IPS-NIHi11 (cell line): ENCODE measurements at regions not wholly inside any gene's neighbourhood (a gene's known extent, or its start where the extent isn't known, plus 50 kb on each side); places are given as distances from the start of the nearest gene placed in this dataset.

Source experiments
- DNase-seq: peaks from one replicate; pipeline ENCODE4 v3.0.0; 2012; ENCODE audit warnings: mixed read lengths, low spot score

DNA sequence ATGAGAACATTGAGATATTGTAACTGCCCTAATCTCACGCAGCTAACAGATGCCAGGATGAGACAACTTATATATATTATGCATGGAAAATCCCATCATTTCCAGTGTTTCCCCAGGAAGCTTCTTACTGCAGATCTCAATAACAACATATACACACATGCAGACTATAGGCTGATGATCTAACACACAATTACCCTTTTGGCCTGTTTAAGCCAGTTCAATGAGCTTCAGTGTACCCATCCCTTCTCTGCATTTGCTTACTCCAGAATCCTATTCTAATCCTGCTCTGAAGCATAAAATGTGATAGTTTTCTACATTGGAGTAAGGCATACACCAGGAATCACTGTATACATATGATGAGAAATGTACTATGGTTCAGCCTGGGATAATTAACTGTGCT, 489.4 kb downstream of the SUCLA2 start:
- no peak for DNase-seq

DNA sequence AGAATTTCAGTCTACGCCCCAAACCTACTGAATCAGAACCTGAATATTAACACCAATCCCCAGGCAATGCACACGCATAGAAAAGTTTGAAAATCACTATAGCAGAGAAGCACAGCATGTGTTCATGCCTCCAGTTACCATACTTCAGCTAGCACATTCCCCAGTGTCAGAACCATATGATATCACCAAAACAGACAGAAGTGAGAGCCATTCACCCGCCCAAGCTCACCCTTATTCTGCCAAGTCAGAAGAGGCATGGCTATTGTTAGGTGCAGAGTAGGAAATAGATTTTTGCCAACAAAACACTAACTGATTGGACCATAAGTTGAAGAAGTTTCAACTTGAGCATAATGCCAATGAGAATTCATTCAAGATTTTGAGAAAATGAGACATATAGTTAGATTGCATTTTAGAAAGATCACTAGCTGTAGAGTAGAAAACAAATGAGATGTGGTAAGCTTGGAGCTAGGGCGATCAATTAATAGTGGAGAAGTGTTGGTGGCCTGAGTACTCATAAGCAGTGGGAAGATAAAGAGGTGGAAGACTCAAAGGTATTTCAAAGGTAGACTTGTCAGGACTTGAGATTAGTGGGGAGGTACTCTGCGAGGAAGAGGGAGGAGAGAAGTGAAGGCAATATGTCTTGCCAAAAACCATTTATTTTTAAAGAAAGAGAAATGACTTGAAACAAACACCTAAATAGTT, 492.4 kb downstream of the SUCLA2 start:
- no peak for DNase-seq

DNA sequence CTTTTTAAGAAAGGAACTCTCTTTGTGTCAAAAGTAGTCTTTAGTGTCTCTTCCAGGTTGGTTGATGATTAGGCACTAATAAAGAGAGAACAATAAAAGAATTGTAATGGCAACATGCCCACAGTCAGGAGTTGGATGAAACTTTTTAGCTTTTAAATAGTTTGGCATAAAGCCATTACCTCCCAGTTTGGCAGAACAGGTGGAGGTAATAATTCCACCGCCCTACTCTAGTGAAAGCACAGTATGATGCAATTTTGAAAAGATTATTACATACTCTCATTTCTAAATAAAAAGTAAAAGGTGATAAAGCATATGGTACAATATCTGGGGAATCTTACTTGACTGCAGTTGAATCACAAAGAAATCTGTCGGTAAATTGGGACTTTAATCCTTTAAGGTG, 497.6 kb downstream of the SUCLA2 start:
- no peak for DNase-seq

GRCh38 chr13:47502166-47502565, 498.9 kb downstream of the SUCLA2 start:
- DNase-seq: no peak

DNA sequence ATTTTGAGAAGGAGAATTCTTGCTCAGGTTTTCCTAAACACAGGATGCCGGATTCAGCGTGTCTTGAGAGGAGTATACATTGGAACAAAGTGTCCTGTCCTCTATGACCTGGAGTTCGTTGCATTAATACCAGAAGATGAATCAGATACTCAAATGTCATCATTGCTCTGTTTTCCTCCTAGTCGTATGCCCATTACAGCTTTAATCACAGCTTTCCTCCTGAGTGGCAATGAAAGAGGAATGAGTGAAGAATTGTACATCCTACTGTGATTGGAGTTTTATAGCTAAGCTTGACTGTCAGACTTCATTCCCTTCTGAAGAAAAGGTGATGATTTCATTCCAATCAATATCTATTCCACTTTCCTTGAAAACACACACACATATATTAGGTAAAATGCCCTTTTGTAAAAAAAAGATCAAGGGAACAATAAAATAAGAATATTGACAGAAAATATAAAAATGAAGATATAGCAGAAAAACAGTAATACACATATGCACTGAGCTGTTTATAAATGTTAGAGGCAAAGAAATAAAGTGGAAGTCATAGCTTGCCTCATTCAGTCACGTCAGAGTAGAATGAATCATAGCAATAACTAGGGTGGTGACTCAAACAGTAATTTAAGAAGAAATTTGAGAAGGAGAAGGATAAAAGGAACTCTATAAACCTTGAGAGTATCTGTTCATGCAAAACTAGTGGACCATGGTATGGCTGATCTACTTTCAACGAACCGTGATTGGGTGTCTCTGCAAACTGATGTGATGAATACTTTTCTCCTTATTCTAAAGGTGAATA, 501.5 kb downstream of the SUCLA2 start:
- DNase-seq: no peak

GRCh38 chr13:47484548-47484947, 516.5 kb downstream of the SUCLA2 start:
- no peak for DNase-seq

- no peak for DNase-seq
Measured at GRCh38 chr13:47481536-47481935, 519.5 kb downstream of the SUCLA2 start.

GRCh38 chr13:47480951-47481350, 520.1 kb downstream of the SUCLA2 start:
- no peak for DNase-seq

GRCh38 chr13:47480121-47480520, 521.0 kb downstream of the SUCLA2 start:
- no peak for DNase-seq

GRCh38 chr13:47478985-47479384, 522.1 kb downstream of the SUCLA2 start:
- no peak for DNase-seq

- DNase-seq: no peak
Measured at GRCh38 chr13:47475441-47475948, 525.6 kb downstream of the SUCLA2 start.

- no peak for DNase-seq
Measured at GRCh38 chr13:47474839-47475238, 526.2 kb downstream of the SUCLA2 start.

GRCh38 chr13:47474326-47474725, 526.7 kb downstream of the SUCLA2 start:
- DNase-seq: no peak

- DNase-seq: peak; percentile 26
Measured at GRCh38 chr13:47472516-47472915, 528.6 kb downstream of the SUCLA2 start.

GRCh38 chr13:47463726-47464125, 537.3 kb downstream of the SUCLA2 start:
- DNase-seq: no peak

DNA sequence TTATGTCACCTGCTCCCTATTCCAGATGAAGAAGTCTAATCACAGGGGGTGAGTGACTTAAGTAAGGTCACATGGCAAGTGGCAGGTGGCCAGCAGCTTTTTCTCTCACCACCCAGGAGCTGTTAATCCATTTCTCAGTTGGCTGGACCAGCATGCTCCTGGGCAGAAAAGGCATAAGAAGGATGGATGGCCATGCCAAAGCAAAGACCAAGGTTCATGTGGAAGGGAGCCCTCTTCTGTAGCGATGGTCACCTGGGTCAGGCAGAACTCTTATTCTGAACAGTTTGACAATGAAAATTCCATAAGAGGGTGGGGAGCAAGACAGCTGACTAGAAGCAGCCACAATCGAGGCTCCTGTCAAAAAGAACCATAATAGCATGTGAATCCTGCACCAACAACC, 538.1 kb downstream of the SUCLA2 start:
- no peak for DNase-seq

DNA sequence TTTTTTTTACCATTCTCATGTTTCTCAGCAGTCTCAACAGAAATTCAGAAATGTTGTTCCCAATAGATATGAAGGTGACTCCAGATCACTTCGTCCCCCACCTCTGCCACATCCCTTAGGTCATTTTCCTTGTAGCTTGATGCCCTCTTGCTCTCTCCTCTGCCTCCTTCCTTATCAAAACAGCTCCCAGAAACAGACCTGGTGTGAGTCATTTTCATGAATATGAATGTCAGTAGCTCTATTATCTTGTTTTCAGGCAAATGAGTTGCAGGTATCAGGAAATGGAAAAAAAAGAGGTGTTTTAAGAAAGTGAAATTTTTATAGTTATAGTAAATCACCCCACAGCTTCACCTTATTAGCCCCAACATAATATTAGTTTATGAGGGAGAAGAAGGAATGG, 539.3 kb downstream of the SUCLA2 start:
- DNase-seq: no peak

- no peak for DNase-seq
Measured at GRCh38 chr13:47459512-47459911, 541.6 kb downstream of the SUCLA2 start.

- no peak for DNase-seq
Measured at GRCh38 chr13:47457626-47458025, 543.4 kb downstream of the SUCLA2 start.

GRCh38 chr13:47455626-47456025, 545.4 kb downstream of the SUCLA2 start:
- DNase-seq: no peak

DNA sequence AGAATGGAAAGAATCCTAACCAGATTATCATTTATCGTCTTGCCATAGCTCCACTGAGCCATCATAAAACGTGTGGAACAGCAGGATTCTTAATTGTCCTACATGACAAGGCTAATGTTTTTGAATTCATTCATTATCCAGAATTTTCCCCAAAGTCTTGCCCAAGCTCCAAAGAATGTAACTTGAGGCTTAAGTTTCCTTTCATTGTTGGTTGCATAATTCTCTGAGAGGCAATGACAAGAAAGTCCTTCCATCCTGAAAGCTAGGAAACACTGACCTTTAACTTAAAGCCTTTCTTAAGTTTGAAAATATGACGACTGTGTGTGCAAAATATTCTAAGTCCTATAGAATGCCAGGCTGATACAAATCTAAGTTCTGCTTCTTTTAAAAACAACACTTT, 546.1 kb downstream of the SUCLA2 start:
- no peak for DNase-seq

- no peak for DNase-seq
Measured at GRCh38 chr13:47437406-47437805, 540.6 kb upstream of the HTR2A start.

DNA sequence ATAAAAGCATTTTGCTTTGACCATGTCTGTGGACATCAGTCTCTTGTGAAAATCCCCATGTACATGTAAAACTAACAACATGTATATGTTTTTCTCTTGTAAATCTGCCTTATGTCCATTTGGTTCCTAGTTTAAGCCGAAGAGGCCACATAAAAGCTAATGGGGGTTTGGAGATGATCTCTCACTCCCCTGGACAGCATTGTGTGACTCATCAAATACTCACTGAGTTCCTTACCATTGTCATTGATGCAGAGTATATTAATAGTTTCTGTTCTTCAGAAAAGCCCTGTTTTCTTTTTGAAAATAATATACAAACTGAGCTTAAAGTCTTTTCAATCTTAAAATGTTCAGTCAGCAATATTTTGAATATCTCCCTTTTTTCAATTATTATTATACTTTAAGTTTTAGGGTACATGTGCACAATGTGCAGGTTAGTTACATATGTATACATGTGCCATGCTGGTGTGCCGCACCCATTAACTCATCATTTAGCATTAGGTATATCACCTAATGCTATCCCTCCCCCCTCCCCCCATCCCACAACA, 536.7 kb upstream of the HTR2A start:
- DNase-seq: no peak
